RCC 7860 (cell line): ENCODE measurements at regions not wholly inside any gene's neighbourhood (a gene's known extent, or its start where the extent isn't known, plus 50 kb on each side); places are given as distances from the start of the nearest gene placed in this dataset.
A peak's percentile ranks its signal among the peaks of the same experiment; 100 is the strongest.

ENCODE experiments used
- DNase-seq: peaks from one replicate; pipeline ENCODE4 v3.0.0-alpha.2; 2015; ENCODE audit warnings: low spot score
- FAIRE-seq: peaks from 2 replicates; lab custom pipeline; 2012; peaks lifted over from hg19 to GRCh38; lab: Jason Lieb, UNC

DNA sequence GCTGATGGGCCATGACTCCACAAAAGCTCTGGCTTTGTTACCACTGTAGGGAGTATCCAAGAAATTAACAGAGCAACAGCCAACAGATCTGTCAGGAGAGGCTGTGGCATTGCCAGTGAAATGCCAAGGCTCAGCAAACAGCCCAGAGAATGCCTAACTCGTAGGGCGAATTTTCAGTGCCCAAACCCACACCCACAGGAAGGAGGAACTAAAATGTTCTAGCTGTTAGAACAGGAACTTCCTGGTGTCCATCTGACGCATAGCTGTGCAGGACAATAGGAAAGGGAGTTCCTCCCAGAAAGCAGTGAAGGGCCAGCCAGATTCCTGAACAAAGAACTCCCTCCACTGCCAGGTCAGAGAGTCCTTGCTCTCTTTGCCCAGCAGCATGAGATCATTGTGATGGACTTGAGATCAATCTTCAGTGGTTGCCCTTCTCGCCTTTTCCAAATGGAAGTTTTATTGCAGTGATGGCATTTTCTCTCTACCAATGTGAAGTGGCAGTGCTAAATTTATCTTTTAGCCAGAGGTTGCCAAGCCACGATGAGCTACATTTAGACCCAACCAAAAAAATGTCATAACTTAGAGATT lies 224.2 kb upstream of the STARD13 start:
- DNase-seq (no peak), FAIRE-seq (no peak)

DNA sequence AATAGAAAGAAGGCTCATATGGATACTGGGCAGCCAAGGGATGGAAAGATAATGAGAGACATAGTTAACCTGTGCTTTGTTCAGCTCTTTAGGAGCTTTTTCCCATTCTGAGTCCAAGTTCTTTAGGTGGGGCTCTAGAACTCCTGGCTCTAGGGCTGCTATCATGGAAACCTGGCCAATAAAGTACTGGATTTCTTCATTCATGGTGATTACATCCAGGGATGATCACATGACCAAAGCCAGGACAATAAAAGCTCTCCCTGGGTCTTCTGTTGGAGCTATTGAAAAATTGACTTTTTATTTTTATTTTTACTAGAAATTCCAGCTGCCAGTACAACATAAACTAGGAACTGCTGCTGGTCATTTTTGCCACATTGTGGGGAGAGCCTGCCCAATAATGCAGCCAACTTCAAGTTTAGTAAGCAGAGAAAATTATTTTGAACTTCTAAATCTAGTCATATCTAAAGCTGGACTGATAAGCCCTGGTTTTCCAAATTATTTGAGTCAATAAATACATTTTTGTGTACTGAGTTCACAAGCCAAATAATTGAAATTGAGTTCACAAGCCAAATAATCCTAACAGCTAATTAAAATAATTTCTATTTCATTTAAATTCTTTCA lies 224.9 kb upstream of the STARD13 start:
- FAIRE-seq (no peak), DNase-seq (no peak)

DNA sequence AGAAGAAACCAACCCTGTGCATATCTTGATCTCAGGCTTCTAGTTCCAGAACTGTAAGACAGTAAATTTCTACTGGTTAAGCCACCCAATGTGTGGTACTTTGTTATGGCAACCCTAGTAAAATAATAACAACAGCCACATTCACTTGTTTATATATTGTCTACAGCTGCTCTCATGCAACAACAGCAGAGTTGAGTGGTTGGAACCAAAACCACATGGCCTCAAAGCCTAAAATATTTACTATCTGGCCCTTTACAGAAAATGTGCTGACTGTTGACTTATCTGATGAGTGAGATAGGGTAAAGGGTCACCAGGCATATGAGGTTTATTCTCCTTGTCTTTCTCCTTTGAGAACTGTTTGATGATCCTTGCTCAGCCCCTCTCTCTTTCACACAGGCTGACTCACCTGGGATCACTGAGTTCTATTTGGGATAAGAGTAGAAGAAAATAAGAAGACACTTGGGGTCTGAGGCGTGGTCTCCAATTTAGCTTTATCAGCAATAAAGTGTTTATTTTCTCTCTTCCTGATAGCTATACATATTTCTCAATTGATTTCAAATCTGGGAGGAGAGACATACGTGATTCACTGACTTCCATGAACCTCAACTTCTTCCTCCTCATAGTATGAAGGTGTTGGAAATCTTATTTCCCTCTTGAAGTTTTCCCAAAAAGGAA lies 227.5 kb upstream of the STARD13 start:
- FAIRE-seq, result no peak
- no peak for DNase-seq

DNA sequence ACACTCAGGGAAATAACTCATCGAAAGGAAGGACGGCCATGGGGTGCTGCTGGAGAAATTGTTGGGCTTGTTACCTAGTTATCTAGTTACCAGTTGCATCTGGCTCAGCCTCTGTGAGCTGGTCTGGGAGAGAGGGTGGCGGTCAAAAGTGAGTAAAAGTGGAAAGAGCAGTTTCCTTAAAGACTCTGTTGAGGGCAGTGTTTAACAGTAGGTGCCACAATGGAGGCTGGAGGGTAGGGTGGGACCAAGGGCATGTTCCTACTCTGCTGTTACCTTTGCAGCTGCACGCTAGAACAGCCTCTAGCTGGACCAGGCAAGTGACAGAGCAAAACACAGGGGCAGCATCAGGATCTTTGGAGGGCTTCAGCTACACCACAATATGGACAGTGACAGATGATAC lies 228.8 kb upstream of the STARD13 start:
- no peak for DNase-seq
- no peak for FAIRE-seq

DNA sequence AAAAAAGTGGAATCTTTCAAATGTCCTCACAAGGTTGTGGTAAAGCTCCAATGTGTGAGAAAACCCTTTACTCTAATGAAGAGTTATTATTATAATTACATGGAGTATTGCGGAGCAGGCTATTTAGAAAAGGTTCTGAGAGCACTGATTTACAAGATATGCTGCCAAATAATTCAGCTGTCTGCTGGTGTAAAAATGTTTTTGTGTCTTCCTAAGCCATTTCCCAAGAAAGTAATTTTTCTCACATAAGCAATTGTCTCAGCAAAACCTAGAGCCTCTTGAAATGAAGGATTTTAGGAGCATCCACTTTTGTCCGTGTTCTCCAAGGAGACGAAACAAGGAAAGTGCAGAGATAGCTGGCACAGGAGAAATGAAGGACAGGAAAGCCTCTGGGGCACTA lies 229.6 kb upstream of the STARD13 start:
- DNase-seq, result no peak
- no peak for FAIRE-seq

DNA sequence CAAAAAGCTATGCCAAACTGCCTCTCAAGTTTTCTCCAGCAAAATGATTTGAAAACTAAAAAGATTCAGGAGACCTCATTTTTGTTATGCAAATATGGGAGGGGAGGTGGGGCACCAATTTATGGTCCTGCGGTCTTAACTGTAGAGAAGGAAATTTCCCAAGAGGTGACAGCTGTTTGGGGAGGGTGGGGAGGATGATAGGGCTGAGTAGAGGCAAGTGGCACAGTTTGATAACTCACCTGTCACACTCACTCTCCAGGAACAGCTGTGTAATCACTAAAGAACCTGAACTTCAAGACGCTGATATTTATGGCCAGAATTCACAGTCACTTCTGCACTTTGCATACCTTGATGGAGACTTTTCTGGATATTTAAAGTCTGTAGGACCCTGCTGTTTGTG lies 232.9 kb upstream of the STARD13 start:
- no peak for FAIRE-seq
- DNase-seq, result no peak

DNA sequence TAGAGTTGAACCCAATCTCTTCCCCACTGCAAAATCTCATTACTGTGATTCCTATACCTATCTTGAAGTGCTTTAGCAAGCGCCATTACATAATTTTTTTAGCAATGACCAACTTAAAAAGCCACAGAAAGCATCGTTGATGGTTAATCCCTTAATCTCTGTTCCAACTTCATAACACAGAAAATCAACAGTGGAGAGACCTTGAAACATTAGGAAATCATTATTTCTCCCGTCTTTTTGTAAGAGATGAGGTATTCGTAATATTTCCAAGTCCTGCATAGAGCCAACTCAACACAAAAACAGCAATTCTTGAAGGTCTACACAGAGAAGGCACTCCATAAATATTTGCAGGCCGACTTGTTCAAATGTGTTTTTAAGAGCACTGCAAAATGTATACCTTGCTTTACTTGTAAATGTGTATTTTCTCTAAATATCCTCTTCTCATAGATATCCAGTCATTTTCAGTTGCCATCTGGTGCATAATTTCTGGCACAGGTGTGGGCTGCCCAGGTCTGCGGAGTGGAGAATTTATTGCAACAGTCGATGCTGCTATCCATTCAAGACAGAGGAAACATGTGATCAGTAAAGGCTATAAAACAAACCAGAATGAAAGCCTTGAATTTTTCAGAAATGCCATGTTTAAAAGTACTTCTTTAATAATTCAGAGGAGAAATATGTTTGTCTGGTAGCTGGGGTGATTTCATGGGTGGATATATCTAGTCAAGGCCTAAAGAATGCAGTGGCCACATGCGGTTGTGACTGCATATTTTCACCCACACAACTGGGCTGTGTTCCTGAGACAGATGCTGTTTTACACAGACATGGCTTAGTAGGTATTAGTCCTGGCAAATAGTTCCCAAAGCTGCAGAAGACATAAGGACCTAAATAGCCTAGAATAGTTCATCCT lies 234.3 kb upstream of the STARD13 start:
- no peak for FAIRE-seq

DNA sequence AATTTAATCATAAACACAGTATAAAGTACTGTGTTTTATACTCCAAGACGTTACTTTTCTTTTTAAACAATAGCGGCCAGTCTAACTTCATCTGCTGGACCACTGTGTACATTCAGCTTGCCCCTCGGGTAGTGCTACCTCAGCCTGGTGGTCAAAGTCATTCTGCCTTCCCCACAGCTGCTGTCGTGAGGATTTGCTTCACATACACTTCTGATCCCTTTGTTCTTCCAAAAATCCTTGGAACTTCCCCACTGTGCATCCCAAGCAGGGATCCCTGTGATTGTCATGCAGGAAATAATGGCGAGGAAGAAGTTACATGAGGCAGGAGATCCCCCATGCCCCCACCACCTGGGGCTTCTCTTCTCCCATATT lies 234.9 kb upstream of the STARD13 start:
- FAIRE-seq, result no peak
- DNase-seq, result no peak

More for the DNA sequence above, 234.3 kb upstream of the STARD13 start:
- no peak for DNase-seq

DNA sequence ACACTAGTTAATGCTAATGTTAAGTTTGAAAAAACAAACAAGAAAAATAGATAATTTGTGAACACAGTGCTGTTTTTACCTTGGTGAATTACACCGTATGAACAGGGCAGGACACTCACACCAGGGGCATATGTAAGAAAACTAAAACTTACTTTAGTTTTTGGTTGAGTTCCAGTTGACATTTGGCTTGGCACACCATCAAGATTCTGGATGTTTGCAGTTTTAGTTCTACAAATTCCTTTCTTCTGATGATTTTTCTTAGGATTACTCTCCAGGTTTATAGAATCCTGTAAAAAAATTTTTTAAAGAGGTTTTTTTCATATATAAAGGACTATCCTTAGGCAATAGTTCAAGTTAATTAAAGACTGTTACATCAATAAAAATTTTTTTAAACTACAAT lies 238.5 kb upstream of the STARD13 start:
- no peak for DNase-seq
- FAIRE-seq, result peak; percentile 63

DNA sequence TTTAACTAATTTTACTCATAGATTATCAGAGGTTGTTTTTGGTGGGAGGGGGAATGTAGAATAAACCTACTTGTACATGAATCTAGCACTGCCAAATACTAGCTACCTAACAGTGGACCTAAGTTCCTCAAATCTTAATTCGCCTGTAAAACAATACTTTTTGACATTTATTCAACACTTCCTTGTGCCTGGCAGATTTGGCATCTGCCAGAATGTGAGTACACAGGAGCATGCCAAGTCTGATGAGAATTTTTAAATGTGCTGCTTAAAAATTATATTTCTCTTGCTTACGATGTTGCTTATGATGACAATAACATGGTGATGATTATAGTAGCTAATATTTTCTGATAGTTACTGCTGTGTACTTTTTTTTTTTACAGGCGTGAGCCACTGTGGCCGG lies 240.2 kb upstream of the STARD13 start:
- no peak for FAIRE-seq
- DNase-seq, result no peak

DNA sequence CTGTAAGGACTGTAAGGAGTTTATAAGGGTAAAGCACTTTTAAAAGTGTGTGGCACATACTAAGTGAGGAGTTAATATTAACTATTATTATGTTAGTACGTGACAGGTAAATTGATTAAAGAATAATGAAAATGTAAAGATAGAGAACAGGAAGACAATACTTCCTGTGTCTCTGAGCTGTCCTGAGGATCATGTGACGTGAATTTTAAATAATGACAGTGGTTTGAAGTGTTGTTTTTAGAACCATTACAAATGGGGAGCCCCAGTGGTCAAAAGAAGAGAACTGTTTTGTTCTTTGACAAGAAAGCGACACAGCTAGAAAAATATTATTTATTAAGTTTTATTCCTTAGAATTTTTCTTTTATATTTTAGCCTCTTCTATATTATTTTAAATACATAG lies 241.2 kb upstream of the STARD13 start:
- DNase-seq (no peak), FAIRE-seq (no peak)

DNA sequence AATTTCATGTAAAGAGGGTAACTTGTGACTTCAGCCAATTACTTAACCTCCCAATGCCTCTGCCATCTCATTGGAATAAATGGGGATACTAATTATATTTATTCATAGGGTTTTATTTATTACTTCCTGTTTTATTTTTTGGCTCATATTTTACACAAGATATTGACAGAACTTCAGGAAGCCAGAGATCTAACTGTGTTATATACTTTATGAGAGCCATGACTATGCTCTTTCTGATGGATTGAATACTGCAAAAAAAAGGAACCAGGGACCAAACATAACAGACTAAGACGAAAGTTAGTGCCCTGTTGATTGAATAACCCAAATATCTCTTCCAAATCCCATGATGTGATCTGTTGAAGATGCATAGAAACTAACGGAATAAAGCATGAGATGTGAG lies 243.3 kb upstream of the STARD13 start:
- FAIRE-seq, result no peak
- no peak for DNase-seq

DNA sequence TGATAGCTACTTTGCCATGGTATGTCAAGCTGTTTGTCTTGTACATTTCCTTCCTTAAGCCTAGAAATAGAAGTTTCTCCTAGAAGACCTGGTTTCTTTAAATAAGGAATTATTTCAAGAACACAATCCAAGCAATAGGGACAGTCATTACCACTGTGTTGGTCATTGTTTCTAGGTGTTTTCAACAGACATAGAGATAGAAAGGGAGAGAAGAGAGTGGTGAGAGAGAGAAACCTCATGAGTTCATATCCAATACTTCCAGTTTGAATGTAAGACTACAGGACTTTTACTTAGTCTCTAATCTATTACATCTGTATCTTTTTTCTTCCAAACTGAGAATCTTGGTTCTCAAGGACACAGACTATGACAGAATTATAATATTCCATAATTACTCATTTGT lies 245.9 kb upstream of the STARD13 start:
- FAIRE-seq (no peak), DNase-seq (no peak)

DNA sequence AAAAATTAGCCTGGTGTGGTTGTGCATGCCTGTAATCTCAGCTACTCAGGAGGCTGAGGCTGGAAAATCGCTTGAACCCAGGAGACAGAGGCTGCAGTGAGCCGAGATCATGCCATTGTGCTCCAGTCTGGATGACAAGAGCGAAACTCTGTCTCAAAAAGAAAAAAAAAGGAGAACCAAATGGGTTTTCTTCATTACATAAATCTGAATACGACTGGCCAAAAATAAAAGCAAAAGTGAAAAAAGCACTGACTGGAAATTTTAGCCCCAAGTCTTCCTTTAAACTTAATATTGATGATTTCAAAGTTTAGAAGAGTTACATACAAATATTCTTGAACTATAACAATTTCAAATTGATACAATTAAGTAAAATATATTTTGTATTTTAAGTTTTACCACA lies 249.5 kb upstream of the STARD13 start:
- DNase-seq (no peak), FAIRE-seq (no peak)

DNA sequence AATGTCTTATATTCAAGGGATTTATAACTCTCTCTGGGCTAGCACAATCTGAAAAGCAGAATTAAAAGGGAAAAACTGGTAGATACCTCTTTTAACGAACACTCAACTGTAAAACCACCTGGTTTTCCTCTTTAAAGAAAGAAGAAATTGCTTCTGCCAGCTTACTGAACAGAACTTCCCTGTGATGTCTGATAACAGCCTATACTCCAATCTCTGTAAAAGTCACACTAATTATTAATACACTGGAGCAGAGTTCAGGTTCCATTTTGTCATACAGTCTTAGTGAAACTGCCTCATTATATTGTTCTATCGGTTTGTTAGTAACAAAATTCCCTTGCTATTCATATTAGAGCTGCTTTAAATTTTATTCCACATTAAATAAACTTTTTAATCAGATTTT lies 251.0 kb upstream of the STARD13 start:
- DNase-seq, result no peak
- no peak for FAIRE-seq

DNA sequence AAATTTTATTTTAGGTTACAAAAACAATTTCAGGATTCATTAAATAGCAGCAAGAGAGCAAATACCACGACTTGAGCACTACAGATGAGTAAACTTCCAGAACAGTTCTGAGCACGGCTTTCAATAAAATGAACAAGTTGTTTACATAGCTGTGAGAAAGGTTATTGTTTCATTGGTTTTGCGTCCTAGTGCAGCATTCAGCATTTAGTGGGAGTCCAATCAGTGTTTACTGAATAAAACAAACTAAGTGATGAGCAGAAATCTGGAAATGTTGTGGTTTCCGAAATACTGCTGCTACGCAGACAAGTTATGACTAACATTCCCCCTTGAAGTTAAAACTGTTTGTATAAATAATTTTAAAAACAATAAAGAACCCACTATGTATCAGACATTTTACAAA lies 251.5 kb upstream of the STARD13 start:
- FAIRE-seq, result no peak
- DNase-seq, result no peak

DNA sequence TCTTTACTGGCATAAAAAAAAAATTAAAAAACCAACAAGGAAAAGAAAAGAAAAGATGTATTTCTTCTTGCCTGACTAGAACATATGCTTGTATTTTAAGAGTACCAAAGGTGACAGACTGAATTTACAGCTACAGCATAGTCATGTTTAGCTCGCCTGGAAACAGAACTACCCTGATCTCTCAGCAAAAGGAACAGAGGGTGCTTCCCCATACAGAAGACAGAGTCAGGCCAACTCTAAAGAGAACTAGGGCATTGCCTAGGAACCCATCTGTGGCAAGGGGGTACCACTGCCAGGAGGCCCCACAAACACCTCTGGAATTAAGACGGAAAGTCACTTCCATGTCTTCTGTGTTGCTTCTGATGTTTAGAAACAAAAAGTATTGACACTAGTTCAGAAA lies 252.1 kb upstream of the STARD13 start:
- no peak for FAIRE-seq
- DNase-seq, result no peak

DNA sequence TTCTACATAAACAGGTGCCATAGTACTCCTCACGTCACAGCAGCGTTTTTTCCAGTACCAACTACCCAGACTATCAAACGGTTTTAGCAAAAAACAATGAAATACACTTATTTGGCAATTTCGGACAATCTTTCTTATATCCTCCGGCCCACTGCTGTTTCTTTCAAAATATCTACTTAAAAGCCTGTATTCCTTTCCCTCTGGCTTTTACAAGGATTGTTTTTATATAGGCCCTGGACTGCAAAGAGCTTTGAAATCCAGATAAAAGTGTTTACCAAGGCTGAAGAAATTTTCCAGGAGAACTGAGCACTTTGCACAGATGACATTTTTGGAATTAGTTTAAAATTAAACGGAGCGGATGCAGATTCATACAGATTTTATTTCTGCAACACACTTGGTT lies 255.9 kb upstream of the STARD13 start:
- FAIRE-seq, result no peak
- no peak for DNase-seq

DNA sequence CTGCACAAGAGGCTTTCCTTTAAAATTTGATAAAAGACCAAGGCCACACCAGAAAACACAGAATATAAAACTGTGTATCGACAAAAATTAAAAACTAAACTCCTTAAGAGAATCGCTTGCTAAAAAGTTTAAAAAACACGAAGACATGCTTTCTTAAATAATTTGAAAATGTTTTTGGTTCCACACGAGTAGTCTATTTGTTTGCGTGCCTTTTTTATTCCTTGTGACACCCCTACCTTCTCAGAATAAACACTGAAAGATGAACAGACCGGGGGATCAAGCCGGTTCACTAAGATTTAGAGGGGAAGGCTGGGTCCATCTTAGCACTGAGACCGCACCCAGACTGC lies 256.4 kb upstream of the STARD13 start:
- no peak for FAIRE-seq
- DNase-seq, result no peak

DNA sequence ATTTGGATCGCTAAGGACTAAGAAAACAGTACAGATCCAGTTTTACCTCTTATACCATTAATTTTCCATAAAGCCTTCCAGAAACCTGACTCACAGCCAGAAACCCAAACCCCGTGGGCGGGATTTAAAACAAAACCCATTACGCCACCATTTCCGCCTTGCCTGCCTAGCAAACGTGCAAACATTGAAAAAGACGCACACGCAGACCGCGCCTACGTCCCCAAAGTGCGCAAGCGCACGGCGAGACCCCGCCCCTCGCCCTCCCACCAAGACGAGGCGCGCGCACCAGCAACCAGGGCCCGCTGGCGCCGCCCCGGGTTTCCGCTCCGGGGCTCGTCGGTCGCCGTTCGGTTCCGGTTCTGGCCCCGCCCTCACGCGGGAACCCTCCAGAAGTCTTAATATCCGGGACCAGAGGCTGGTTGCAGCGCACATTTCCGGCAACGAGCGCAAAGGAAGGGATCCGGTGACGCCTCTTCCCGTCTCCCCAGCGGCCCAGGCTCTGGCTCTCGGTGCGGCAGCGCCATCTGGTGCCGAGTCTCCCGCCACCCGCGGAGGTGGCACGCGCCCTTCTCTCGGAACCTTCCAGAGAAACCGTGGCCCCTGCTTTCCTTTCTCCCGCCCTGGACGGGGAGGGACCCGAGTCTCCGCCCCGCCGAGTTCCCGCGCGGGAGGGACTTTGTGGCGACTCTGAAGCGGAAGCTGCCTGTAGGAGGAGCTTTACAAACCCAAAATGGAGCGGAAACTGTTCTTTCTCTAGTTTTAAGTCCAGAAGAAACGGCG lies 256.9 kb upstream of the STARD13 start:
- FAIRE-seq (peak; percentile 86), DNase-seq (peak; percentile 94)

DNA sequence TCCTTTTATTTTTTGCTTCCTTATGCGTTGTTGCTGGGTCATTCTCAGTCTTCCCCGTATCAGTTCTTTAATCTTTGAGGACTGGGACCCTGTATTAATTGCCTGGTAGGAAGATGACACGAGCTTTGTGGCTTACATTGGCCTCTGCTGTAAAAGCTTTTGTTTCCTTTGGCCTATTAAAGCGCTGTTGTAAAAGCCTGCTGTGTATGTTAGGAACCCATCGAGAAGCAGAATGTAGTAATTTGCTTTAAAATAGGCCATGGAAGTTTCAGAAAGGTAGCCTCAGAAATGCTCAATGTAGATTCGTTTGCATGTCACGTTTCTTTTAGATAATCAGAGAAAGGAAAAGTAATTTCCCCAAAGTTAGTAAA lies 257.5 kb upstream of the STARD13 start:
- DNase-seq, result no peak
- no peak for FAIRE-seq
